ENCODE measurements at regions not wholly inside any gene's neighbourhood (a gene's known extent, or its start where the extent isn't known, plus 50 kb on each side); places are given as distances from the start of the nearest gene placed in this dataset.

DNA sequence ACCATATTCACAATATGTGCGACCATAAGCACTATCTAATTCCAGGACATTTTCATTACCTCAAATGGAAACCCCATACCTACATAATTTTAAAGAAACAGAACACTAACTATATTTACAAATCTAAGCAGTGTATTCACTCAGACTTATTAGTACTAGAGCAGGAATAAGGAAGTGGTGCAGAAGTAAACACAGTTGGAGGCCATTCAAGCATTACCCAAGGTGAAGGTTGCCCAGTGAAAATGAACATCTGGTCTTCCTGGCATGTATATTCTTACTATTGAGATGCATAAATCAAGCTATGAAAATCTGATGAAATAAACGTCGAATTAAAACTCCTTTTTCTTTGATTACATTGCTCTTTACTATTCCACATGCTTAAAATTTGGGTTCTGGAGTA lies 78.9 kb upstream of the TTC14 start:
- Histone ChIP-seq H3K27me3 (ENCODE audit: insufficient read depth, low read length) (no peaks in the 10 kb centered on the region), H3K4me3 (ENCODE audit: low read depth, low read length) (no peak overlapping the region), H3K27ac (ENCODE audit: low read depth, low read length) (no peak overlapping the region), H3K4me1 (ENCODE audit: control insufficient read depth, insufficient read depth, low read length, unreplicated experiment) (no peaks in the 10 kb centered on the region), H3K79me2 (ENCODE audit: control insufficient read depth, insufficient read depth, low read length, unreplicated experiment) (no peaks in the 10 kb centered on the region), H3K36me3 (ENCODE audit: insufficient read depth, low read length) (no peaks in the 10 kb centered on the region), H2AFZ (ENCODE audit: low read length, unreplicated experiment) (no peak overlapping the region)

DNA sequence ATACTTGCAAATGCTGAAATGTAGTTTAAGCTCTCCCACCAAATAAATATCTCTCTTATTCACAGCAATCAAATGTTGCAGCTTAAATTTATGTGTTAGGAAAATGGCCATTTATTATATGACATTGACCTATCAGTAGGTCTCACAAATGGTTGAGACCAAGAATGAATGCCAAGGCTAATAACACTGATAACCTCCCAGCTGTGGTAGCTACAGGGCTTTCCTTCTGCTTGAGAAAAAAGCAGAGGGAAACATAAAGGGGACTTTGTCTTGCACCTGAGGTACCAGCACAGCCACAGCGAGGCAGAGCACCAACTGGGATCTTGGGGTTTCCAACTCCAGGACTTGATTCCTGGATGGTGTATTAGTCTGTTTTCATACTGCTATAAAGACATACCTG lies 73.1 kb upstream of the TTC14 start:
- Histone ChIP-seq H3K36me3 (ENCODE audit: insufficient read depth, low read length) (no peaks in the 10 kb centered on the region), H3K4me3 (ENCODE audit: low read depth, low read length) (no peak overlapping the region), H3K27ac (ENCODE audit: low read depth, low read length) (no peak overlapping the region), H3K79me2 (ENCODE audit: control insufficient read depth, insufficient read depth, low read length, unreplicated experiment) (no peaks in the 10 kb centered on the region), H3K4me1 (ENCODE audit: control insufficient read depth, insufficient read depth, low read length, unreplicated experiment) (no peaks in the 10 kb centered on the region), H2AFZ (ENCODE audit: low read length, unreplicated experiment) (no peak overlapping the region), H3K27me3 (ENCODE audit: insufficient read depth, low read length) (no peaks in the 10 kb centered on the region)

- no peak overlapping the region for H3K4me3 ChIP-seq (ENCODE audit: low read depth, low read length)
- no peaks in the 10 kb centered on the region for H3K4me1 ChIP-seq (ENCODE audit: control insufficient read depth, insufficient read depth, low read length, unreplicated experiment)
- no peak overlapping the region for H3K27ac ChIP-seq (ENCODE audit: low read depth, low read length)
- no peaks in the 10 kb centered on the region for H3K36me3 ChIP-seq (ENCODE audit: insufficient read depth, low read length)
- H3K79me2 ChIP-seq (ENCODE audit: control insufficient read depth, insufficient read depth, low read length, unreplicated experiment) = no peaks in the 10 kb centered on the region
- no peak overlapping the region for H2AFZ ChIP-seq (ENCODE audit: low read length, unreplicated experiment)
- no peaks in the 10 kb centered on the region for H3K27me3 ChIP-seq (ENCODE audit: insufficient read depth, low read length)
Observed at GRCh38 chr3:180529778-180530177, 72.2 kb upstream of the TTC14 start.

- Histone ChIP-seq H3K79me2 (ENCODE audit: control insufficient read depth, insufficient read depth, low read length, unreplicated experiment) (no peaks in the 10 kb centered on the region), H3K27me3 (ENCODE audit: insufficient read depth, low read length) (no peaks in the 10 kb centered on the region)
Observed at GRCh38 chr3:180530276-180530675, 71.7 kb upstream of the TTC14 start.

GRCh38 chr3:180531303-180532278 lies 70.4 kb upstream of the TTC14 start:
- no peaks in the 10 kb centered on the region for H3K27me3 ChIP-seq (ENCODE audit: insufficient read depth, low read length)
- no peaks in the 10 kb centered on the region for H3K4me1 ChIP-seq (ENCODE audit: control insufficient read depth, insufficient read depth, low read length, unreplicated experiment)
- H3K79me2 ChIP-seq (ENCODE audit: control insufficient read depth, insufficient read depth, low read length, unreplicated experiment) = no peaks in the 10 kb centered on the region
- H3K36me3 ChIP-seq (ENCODE audit: insufficient read depth, low read length) = no peaks in the 10 kb centered on the region
- no peak overlapping the region for H3K4me3 ChIP-seq (ENCODE audit: low read depth, low read length)
- no peak overlapping the region for H2AFZ ChIP-seq (ENCODE audit: low read length, unreplicated experiment)
- no peak overlapping the region for H3K27ac ChIP-seq (ENCODE audit: low read depth, low read length)

More at GRCh38 chr3:180530276-180530675, 71.7 kb upstream of the TTC14 start:
- no peak overlapping the region for H3K4me3 ChIP-seq (ENCODE audit: low read depth, low read length)
- H3K27ac ChIP-seq (ENCODE audit: low read depth, low read length) = no peak overlapping the region
- H3K36me3 ChIP-seq (ENCODE audit: insufficient read depth, low read length) = no peaks in the 10 kb centered on the region
- H3K4me1 ChIP-seq (ENCODE audit: control insufficient read depth, insufficient read depth, low read length, unreplicated experiment) = no peaks in the 10 kb centered on the region
- H2AFZ ChIP-seq (ENCODE audit: low read length, unreplicated experiment) = no peak overlapping the region

GRCh38 chr3:180534828-180535227 lies 67.1 kb upstream of the TTC14 start:
- no peaks in the 10 kb centered on the region for H3K27me3 ChIP-seq (ENCODE audit: insufficient read depth, low read length)
- H3K27ac ChIP-seq (ENCODE audit: low read depth, low read length) = no peak overlapping the region
- no peak overlapping the region for H2AFZ ChIP-seq (ENCODE audit: low read length, unreplicated experiment)
- H3K4me3 ChIP-seq (ENCODE audit: low read depth, low read length) = no peak overlapping the region
- H3K4me1 ChIP-seq (ENCODE audit: control insufficient read depth, insufficient read depth, low read length, unreplicated experiment) = no peaks in the 10 kb centered on the region
- no peaks in the 10 kb centered on the region for H3K36me3 ChIP-seq (ENCODE audit: insufficient read depth, low read length)
- H3K79me2 ChIP-seq (ENCODE audit: control insufficient read depth, insufficient read depth, low read length, unreplicated experiment) = no peaks in the 10 kb centered on the region

- no peaks in the 10 kb centered on the region for H3K79me2 ChIP-seq (ENCODE audit: control insufficient read depth, insufficient read depth, low read length, unreplicated experiment)
- no peaks in the 10 kb centered on the region for H3K27me3 ChIP-seq (ENCODE audit: insufficient read depth, low read length)
- H3K4me3 ChIP-seq (ENCODE audit: low read depth, low read length) = no peak overlapping the region
- H3K36me3 ChIP-seq (ENCODE audit: insufficient read depth, low read length) = no peaks in the 10 kb centered on the region
- no peak overlapping the region for H3K27ac ChIP-seq (ENCODE audit: low read depth, low read length)
- H2AFZ ChIP-seq (ENCODE audit: low read length, unreplicated experiment) = no peak overlapping the region
- no peaks in the 10 kb centered on the region for H3K4me1 ChIP-seq (ENCODE audit: control insufficient read depth, insufficient read depth, low read length, unreplicated experiment)
Observed at GRCh38 chr3:180538493-180538892, 63.5 kb upstream of the TTC14 start.

- Histone ChIP-seq H3K27ac (ENCODE audit: low read depth, low read length) (no peak overlapping the region), H3K4me3 (ENCODE audit: low read depth, low read length) (no peak overlapping the region), H3K79me2 (ENCODE audit: control insufficient read depth, insufficient read depth, low read length, unreplicated experiment) (no peaks in the 10 kb centered on the region), H3K4me1 (ENCODE audit: control insufficient read depth, insufficient read depth, low read length, unreplicated experiment) (no peaks in the 10 kb centered on the region), H3K27me3 (ENCODE audit: insufficient read depth, low read length) (no peaks in the 10 kb centered on the region), H2AFZ (ENCODE audit: low read length, unreplicated experiment) (no peak overlapping the region), H3K36me3 (ENCODE audit: insufficient read depth, low read length) (no peaks in the 10 kb centered on the region)
Observed at GRCh38 chr3:180543877-180544276, 58.1 kb upstream of the TTC14 start.

GRCh38 chr3:180546863-180547262 lies 55.1 kb upstream of the TTC14 start:
- no peak overlapping the region for H2AFZ ChIP-seq (ENCODE audit: low read length, unreplicated experiment)
- H3K79me2 ChIP-seq (ENCODE audit: control insufficient read depth, insufficient read depth, low read length, unreplicated experiment) = no peaks in the 10 kb centered on the region
- H3K4me1 ChIP-seq (ENCODE audit: control insufficient read depth, insufficient read depth, low read length, unreplicated experiment) = no peaks in the 10 kb centered on the region
- no peak overlapping the region for H3K4me3 ChIP-seq (ENCODE audit: low read depth, low read length)
- H3K36me3 ChIP-seq (ENCODE audit: insufficient read depth, low read length) = no peaks in the 10 kb centered on the region
- no peaks in the 10 kb centered on the region for H3K27me3 ChIP-seq (ENCODE audit: insufficient read depth, low read length)
- no peak overlapping the region for H3K27ac ChIP-seq (ENCODE audit: low read depth, low read length)

GRCh38 chr3:180548050-180548449 lies 53.9 kb upstream of the TTC14 start:
- no peak overlapping the region for H2AFZ ChIP-seq (ENCODE audit: low read length, unreplicated experiment)
- no peaks in the 10 kb centered on the region for H3K4me1 ChIP-seq (ENCODE audit: control insufficient read depth, insufficient read depth, low read length, unreplicated experiment)
- no peaks in the 10 kb centered on the region for H3K36me3 ChIP-seq (ENCODE audit: insufficient read depth, low read length)
- no peak overlapping the region for H3K4me3 ChIP-seq (ENCODE audit: low read depth, low read length)
- no peaks in the 10 kb centered on the region for H3K79me2 ChIP-seq (ENCODE audit: control insufficient read depth, insufficient read depth, low read length, unreplicated experiment)
- no peak overlapping the region for H3K27ac ChIP-seq (ENCODE audit: low read depth, low read length)
- no peaks in the 10 kb centered on the region for H3K27me3 ChIP-seq (ENCODE audit: insufficient read depth, low read length)

All from ACC112 (cell line).